ENCODE measurements at regions not wholly inside any gene's neighbourhood (a gene's known extent, or its start where the extent isn't known, plus 50 kb on each side); places are given as distances from the start of the nearest gene placed in this dataset.

DNA sequence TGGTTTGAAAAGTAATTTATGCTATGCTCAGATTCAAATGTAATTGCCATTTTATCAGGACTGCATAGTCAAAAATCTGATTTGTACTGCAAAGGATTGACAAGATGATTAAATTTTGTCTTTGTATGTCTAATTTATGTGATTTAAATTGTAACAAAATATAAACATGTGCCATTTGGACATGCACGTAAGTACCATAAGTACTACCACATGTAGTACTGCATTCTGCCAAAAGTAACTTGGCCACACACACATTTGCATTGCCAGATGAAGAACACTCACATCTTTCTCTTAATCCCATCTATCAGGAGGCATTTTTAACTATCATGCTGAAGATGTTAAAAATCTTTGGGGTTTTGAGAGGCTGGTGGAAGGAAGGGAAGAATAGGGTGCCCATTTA, 133.3 kb downstream of the KLF12 start:
- DNase-seq (ENCODE audit: low spot score), result no peak

DNA sequence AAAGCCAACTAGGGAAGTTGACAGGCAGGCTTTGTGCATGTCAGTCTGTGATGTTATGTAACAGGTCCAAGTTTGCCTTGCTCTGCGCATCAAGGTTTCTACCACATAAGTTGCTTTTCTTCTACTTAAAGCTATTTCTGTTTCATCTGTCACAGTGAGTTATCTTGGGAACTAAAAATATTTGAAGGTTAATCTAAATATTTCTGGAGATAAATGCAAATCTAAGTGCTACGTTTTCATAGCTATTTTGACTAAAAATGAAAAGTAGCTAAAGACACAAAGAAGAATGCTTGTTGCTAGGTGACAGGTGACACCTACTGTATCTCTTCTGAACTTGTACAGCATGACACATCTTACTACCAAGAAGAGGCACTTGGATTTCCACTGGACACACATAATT, 135.6 kb downstream of the KLF12 start:
- peak; percentile 51 for DNase-seq (ENCODE audit: low spot score)

GRCh38 chr13:73997964-73998363, 136.2 kb downstream of the KLF12 start:
- no peak for DNase-seq (ENCODE audit: low spot score)

- DNase-seq (ENCODE audit: low spot score), result no peak
These were observed 137.6 kb downstream of the KLF12 start for GRCh38 chr13:73996569-73996968.

GRCh38 chr13:73995736-73996135, 138.5 kb downstream of the KLF12 start:
- no peak for DNase-seq (ENCODE audit: low spot score)

- DNase-seq (ENCODE audit: low spot score), result no peak
These were observed 140.5 kb downstream of the KLF12 start for GRCh38 chr13:73993661-73994060.

DNA sequence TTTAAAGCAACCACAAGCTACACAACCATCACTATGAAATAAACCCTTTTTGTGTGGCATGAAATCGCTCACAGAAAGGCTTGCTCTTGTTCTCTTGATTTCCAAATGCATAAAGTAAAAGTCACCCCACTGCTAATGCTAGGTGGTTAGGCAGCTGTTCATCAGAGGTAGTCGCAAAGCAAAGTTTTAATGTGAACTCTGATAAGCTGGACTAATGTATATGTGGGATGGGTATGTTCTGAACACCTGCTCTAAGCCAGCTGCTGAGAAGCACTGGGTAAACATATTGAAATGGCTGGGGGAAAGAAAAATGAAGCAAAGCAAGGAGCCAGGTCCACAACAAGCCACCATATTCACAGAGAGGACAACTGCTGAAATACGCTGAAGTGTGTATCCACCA, 142.3 kb downstream of the KLF12 start:
- DNase-seq (ENCODE audit: low spot score), result no peak

- no peak for DNase-seq (ENCODE audit: low spot score)
These were observed 142.8 kb downstream of the KLF12 start for GRCh38 chr13:73991384-73991783.

- no peak for DNase-seq (ENCODE audit: low spot score)
These were observed 144.9 kb downstream of the KLF12 start for GRCh38 chr13:73989244-73989843.

GRCh38 chr13:73988461-73988860, 145.7 kb downstream of the KLF12 start:
- DNase-seq (ENCODE audit: low spot score), result no peak

- DNase-seq (ENCODE audit: low spot score), result no peak
These were observed 146.6 kb downstream of the KLF12 start for GRCh38 chr13:73987618-73988017.

DNA sequence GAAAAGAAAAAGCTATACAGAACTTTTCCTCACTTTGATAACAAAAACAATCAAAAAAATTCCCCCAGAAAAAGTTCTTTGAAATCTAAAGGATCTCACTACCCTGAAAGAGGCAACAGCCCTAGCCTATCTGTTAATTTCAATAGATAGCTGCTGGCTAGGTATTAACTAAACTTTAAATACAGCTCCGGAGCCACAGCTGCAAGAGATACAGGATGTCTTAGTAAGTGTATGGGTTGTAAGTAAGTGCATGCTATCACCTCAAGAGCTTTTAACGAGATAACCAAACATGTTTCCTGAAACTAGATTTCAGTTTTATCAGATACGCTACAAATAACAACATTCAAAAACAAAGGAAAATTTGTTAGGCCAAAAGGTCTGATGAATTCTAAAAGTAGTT, 148.4 kb downstream of the KLF12 start:
- no peak for DNase-seq (ENCODE audit: low spot score)

GRCh38 chr13:73984949-73985691, 149.1 kb downstream of the KLF12 start:
- no peak for DNase-seq (ENCODE audit: low spot score)

GRCh38 chr13:73984201-73984600, 150.0 kb downstream of the KLF12 start:
- no peak for DNase-seq (ENCODE audit: low spot score)

- DNase-seq (ENCODE audit: low spot score), result no peak
These were observed 151.1 kb downstream of the KLF12 start for GRCh38 chr13:73983109-73983508.

DNA sequence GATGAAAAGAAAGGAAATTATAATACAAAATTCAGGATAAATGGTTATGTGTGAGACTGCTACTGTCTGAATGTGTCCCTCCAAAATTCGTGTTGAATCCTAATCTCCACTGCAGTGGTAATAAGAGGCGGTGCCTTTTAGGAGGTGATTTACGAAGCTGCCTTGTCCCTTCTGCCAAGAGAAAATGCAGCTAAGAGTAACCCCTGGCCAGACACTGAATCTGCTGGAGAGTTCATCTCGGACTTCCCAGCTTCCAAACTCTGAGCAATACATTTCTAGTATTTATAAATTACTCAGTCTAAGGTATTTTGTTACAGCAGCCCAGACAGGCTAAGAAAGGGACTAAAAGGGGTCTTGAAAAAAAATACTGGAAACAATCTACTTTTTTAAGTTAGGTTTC, 152.6 kb downstream of the KLF12 start:
- no peak for DNase-seq (ENCODE audit: low spot score)

DNA sequence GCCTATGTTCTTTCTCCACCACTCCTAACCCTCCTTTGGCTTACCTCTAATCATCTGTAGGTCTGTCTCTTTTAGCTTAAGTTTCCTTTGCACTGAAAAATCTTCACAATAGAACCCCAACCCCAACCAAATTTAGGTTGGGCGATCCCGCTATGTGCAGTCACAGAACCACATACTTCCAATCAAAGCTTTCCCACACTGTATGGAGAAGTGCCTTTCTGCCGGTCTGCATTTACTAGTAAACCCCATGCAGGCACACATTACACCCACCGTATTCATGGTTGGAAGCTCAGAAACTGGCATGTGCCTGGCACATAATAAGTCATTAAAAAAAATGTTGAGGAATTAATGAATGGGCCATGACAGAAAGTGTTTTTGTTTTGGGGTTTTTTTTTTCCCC, 158.4 kb downstream of the KLF12 start:
- no peak for DNase-seq (ENCODE audit: low spot score)

DNA sequence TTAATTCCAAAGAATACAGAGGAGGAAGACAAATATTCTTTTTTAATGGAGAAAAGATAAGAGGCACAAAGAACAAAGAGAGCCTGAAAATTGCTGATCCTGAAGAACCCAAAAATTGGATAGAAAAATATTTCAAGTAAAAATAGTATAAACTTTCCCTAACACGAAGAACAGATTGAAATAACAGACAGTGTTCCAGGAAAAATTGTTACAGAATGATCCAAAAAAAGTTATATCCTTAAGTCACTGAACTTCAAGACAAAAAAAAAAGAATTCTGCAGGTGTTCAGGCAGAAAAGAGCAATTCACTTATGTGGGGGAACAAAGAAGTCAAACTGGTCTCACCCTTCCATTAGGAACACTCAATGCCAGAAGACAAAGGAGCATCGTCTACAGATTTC, 160.2 kb downstream of the KLF12 start:
- DNase-seq (ENCODE audit: low spot score), result no peak

DNA sequence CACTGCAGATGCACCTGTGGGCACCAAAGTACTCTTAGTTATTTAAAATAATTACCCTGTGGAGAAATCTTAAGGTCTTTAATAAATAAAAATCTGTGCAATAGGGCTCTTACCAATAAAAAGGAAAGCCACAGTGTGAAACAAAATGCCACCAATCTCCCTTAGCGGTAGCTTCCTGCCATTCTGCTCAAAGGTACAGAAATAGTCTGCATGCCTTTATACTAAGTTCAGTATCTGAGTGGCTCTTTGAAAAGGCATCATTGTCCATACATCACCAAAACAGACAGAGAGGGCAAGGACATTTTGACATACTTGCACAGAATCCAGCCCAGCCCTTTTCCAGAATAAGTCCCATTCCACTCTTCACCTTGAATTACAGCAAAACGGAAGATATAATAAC, 161.0 kb downstream of the KLF12 start:
- DNase-seq (ENCODE audit: low spot score), result no peak

- no peak for DNase-seq (ENCODE audit: low spot score)
These were observed 161.7 kb downstream of the KLF12 start for GRCh38 chr13:73972545-73972944.

- no peak for DNase-seq (ENCODE audit: low spot score)
These were observed 162.7 kb downstream of the KLF12 start for GRCh38 chr13:73971481-73971880.

- DNase-seq (ENCODE audit: low spot score), result no peak
These were observed 163.7 kb downstream of the KLF12 start for GRCh38 chr13:73970421-73971055.

DNA sequence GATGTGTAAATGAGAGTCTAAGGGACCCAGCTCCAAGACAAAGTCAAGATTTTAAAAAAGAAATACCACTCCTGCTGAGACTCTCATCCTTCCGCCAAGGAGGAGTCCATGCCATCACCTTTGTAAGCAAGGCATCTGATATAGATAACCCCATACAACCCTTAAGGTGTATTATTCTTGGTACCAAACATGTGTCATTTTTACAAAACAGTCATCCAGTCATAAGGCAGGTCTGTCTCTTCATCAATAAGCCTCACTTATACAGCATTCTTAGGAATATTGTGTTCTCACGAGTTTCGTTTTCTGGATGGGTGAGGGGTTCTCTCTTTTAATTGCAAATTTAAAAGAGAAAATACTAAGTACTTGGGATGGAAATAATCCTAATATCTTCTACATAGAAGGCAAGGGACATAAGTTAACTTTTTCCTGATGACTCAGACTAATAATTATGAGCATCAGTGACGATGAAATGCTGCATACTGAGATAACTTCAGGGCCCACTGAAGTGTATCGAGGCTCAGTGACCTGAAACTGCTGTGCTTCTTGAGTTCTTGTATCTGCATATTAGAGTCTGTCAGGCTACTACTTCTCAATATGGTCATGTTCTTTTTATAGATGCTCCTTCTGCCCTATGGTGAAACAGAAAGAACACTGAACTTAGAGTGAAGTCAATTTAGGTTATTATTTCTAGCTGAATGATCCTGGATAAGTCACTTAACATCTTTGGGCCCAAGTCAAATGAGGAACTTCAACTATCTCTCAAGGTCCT, 166.6 kb downstream of the KLF12 start:
- DNase-seq (ENCODE audit: low spot score), result no peak

All from putamen (tissue), 1 donor.